Peyer's patch (tissue), 4 donors: ENCODE measurements at regions not wholly inside any gene's neighbourhood (a gene's known extent, or its start where the extent isn't known, plus 50 kb on each side); places are given as distances from the start of the nearest gene placed in this dataset.

Experiments
- DNase-seq, 3 donors: peaks; one replicate each; pipeline ENCODE4 v3.0.0-alpha.2; 2017 to 2019
- H3K27ac ChIP-seq, 4 donors: fragments of 200-600 bp; sonication (generic); one replicate each; pipeline ENCODE4 v1.5.1; 2016 to 2019
- H3K27me3 ChIP-seq, 2 donors: fragments of 200-600 bp; sonication (generic); one replicate each; pipeline ENCODE4 v1.5.1; 2019
- H3K36me3 ChIP-seq, 3 donors: fragments of 200-600 bp; sonication (generic); one replicate each; pipeline ENCODE4 v1.5.1; 2016 to 2019
- H3K4me1 ChIP-seq, 4 donors: fragments of 200-600 bp; sonication (generic); one replicate each; pipeline ENCODE4 v1.5.1; 2016 to 2019
- H3K4me3 ChIP-seq, 4 donors: fragments of 200-600 bp; sonication (generic); 1 replicate in 3 of 4; 2 replicates in 1 of 4; pipeline ENCODE4 v1.5.1; 2016 to 2019; ENCODE audit warnings: mild to moderate bottlenecking in 1 of 4
- H3K9me3 ChIP-seq, 4 donors: fragments of 200-600 bp; sonication (generic); one replicate each; pipeline ENCODE4 v1.5.1; 2016 to 2019; ENCODE audit warnings: mild to moderate bottlenecking in 1 of 4
- POLR2A ChIP-seq, 2 donors: fragments of 450-650 bp; IDR thresholded peaks; one replicate each; pipeline ENCODE4 v1.5.1; 2017; ENCODE audit warnings: antibody characterized with exemption in 2 of 2, mild to moderate bottlenecking in 2 of 2, moderate library complexity in 2 of 2
- TF ChIP-seq, protein P1 (sequence below), 6 experiments: fragments of 450-650 bp in 4 of 6; fragments of 200-600 bp in 2 of 6; sonication (generic) in 1 of 6; IDR thresholded peaks; one replicate each; pipeline ENCODE4 v1.5.1; 2017 to 2019; ENCODE audit warnings: antibody characterized with exemption in 6 of 6, mild to moderate bottlenecking in 3 of 6, moderate library complexity in 1 of 6

GRCh38 chr11:37411289-37411688 lies 813.3 kb upstream of the RAG2 start:
- Histone ChIP-seq H3K9me3 (no peaks in the 10 kb centered on the region), H3K4me3 (no peak overlapping the region), H3K27me3 (no peaks in the 10 kb centered on the region), H3K4me1 (no peaks in the 10 kb centered on the region), H3K27ac (no peak overlapping the region), H3K36me3 (no peaks in the 10 kb centered on the region)
- TF ChIP-seq POLR2A (IDR thresholded peaks at IDR 0.05): no peak
- TF ChIP-seq, protein P1, sequence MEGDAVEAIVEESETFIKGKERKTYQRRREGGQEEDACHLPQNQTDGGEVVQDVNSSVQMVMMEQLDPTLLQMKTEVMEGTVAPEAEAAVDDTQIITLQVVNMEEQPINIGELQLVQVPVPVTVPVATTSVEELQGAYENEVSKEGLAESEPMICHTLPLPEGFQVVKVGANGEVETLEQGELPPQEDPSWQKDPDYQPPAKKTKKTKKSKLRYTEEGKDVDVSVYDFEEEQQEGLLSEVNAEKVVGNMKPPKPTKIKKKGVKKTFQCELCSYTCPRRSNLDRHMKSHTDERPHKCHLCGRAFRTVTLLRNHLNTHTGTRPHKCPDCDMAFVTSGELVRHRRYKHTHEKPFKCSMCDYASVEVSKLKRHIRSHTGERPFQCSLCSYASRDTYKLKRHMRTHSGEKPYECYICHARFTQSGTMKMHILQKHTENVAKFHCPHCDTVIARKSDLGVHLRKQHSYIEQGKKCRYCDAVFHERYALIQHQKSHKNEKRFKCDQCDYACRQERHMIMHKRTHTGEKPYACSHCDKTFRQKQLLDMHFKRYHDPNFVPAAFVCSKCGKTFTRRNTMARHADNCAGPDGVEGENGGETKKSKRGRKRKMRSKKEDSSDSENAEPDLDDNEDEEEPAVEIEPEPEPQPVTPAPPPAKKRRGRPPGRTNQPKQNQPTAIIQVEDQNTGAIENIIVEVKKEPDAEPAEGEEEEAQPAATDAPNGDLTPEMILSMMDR (IDR thresholded peaks at IDR 0.05): no peak
- no peak for DNase-seq

DNA sequence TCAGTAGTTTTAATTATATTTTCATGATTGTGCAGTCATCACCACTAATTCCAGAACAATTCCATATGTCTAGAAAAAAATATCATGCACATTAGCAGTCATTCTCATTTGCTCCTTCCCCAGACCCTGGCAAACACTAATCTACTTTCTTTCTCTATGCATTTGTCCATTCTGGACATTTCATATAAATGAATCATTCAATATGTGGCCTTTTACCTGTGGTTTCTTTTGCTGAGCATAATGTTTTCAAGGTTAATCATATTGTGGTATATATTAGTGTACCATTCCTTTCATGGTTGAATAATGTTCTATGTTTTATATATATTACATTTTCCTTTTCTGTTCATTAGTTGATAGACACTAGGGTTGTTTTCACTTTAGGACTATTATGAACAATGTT lies 811.1 kb upstream of the RAG2 start:
- H3K36me3 ChIP-seq: no peaks in the 10 kb centered on the region
- no peaks in the 10 kb centered on the region for H3K27me3 ChIP-seq
- no peak overlapping the region for H3K4me3 ChIP-seq
- no peaks in the 10 kb centered on the region for H3K9me3 ChIP-seq
- H3K27ac ChIP-seq: no peak overlapping the region
- H3K4me1 ChIP-seq: no peaks in the 10 kb centered on the region
- TF ChIP-seq, protein P1 (IDR thresholded peaks at IDR 0.05): no peak
- no peak for TF ChIP-seq POLR2A (IDR thresholded peaks at IDR 0.05)
- DNase-seq: no peak

DNA sequence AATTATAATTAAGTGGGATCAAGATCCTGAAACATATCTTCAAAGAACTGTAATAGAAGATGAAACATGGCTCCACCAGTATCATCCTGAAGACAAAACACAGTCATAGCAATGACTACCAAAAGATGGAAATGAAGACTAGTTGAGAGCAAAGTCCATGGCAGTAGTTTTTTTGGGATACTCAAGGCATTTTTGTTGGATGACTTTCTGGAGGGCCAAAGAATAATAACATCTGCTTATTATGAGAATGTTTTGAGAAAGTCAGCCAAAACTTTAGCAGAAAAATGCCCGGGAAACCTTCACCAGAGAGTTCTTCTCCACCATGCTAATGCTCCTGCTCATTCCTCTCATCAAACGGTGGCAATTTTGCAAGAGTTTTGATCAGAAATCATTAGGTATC lies 809.4 kb upstream of the RAG2 start:
- DNase-seq: no peak
- TF ChIP-seq, protein P1 (IDR thresholded peaks at IDR 0.05): no peak
- no peak overlapping the region for H3K27ac ChIP-seq
- no peaks in the 10 kb centered on the region for H3K4me1 ChIP-seq
- no peaks in the 10 kb centered on the region for H3K36me3 ChIP-seq
- no peaks in the 10 kb centered on the region for H3K9me3 ChIP-seq
- H3K4me3 ChIP-seq: no peak overlapping the region
- H3K27me3 ChIP-seq: no peaks in the 10 kb centered on the region

DNA sequence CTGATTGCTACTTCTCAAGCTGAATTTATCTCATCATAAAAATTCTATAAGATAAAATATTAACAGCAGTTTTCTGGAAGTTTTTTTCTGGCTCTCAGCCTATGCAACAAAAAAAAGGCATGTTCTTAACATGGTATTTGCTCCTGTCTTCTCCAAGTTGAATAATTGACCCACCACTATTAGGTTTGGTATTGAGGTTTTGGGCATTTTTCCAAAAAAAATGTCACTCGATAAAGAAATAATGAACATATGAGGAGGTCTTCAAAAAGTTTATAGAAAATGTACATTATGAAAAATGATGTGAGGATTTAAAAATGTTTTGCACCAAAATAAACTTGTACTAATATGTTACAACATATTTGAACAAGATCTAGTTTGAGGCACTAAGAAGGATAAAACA lies 808.6 kb upstream of the RAG2 start:
- Histone ChIP-seq H3K27me3 (no peaks in the 10 kb centered on the region), H3K36me3 (no peaks in the 10 kb centered on the region), H3K4me1 (no peaks in the 10 kb centered on the region), H3K9me3 (no peaks in the 10 kb centered on the region), H3K27ac (no peak overlapping the region), H3K4me3 (no peak overlapping the region)
- no peak for TF ChIP-seq POLR2A (IDR thresholded peaks at IDR 0.05)
- TF ChIP-seq, protein P1 (IDR thresholded peaks at IDR 0.05): no peak
- DNase-seq: no peak

- DNase-seq: no peak
- Histone ChIP-seq H3K4me1 (no peaks in the 10 kb centered on the region), H3K27ac (no peak overlapping the region), H3K27me3 (no peaks in the 10 kb centered on the region), H3K9me3 (no peaks in the 10 kb centered on the region), H3K4me3 (no peak overlapping the region), H3K36me3 (no peaks in the 10 kb centered on the region)
- TF ChIP-seq, protein P1 (IDR thresholded peaks at IDR 0.05): no peak
- no peak for TF ChIP-seq POLR2A (IDR thresholded peaks at IDR 0.05)
Observed at GRCh38 chr11:37404231-37404630, 806.2 kb upstream of the RAG2 start.

DNA sequence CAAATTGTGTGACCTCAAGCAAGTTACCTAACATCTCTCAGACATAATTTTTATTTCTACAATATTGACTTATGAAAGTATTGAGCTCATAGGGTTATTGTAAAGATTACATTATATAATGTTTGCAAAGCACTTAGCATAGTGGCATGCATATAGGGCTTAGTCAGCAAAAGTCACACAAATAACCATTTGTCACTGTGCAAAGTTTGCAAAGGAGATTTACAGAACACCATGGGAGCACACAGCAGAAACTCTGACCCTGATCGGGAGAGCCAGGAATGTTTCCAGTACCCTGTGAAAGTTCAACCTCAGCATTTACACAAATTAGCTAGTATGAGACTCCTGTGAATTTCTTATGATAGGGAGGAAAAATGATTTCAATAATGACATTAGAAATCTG lies 804.6 kb upstream of the RAG2 start:
- no peak for DNase-seq
- no peaks in the 10 kb centered on the region for H3K9me3 ChIP-seq
- H3K4me1 ChIP-seq: no peaks in the 10 kb centered on the region
- no peaks in the 10 kb centered on the region for H3K36me3 ChIP-seq
- H3K4me3 ChIP-seq: no peak overlapping the region
- no peaks in the 10 kb centered on the region for H3K27me3 ChIP-seq
- no peak overlapping the region for H3K27ac ChIP-seq
- TF ChIP-seq, protein P1 (IDR thresholded peaks at IDR 0.05): no peak
- TF ChIP-seq POLR2A (IDR thresholded peaks at IDR 0.05): no peak
